ENCODE measurements at regions not wholly inside any gene's neighbourhood (a gene's known extent, or its start where the extent isn't known, plus 50 kb on each side); places are given as distances from the start of the nearest gene placed in this dataset.

DNA sequence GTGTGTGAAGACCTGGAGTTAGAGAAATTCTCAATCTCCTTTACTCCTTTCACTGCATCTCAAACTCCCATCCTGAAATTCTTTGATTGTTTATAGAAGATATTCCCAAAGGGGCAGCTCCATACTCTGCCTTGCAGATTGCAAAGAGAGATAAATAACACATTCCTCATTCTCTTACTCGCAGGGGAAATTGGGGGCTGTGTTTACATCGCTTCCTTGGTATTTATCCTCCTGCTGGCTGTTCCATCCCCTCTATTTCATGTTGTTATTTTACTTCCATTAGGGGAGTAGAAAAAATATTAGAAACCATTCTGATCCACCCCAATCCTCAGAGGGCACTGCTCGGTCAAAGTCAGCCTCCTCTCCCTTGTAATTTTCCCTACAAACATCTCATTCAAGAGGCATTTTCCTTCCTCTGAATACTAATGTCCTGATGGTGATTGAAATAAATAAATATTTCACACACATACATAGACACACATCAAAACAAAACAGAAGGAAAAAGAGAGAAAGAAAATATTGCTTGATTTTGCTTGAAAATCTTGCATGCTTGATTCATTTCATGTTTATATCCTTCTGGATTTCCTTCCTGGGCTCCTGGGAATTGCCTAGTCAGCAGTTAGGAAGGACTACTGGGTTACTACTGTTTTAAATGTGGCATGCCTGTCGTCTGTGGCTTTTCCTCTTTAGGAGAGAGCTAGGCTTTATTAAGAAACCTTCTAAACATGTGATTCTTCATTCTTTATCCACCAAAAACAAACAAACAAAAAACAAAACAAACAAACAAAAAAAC, 420.1 kb upstream of the PAPPA start:
- TF ChIP-seq EZH2phosphoT487 (IDR thresholded peaks at IDR 0.05; ENCODE audit: insufficient read depth, low read depth) (no peak), EZH2 (IDR thresholded peaks at IDR 0.05; ENCODE audit: insufficient read depth, poor library complexity, severe bottlenecking) (no peak)
- Histone ChIP-seq H3K27me3 (replicated peaks; ENCODE audit: insufficient read depth) (no peaks in the 10 kb centered on the region), H3K79me2 (ENCODE audit: insufficient read depth) (no peaks in the 10 kb centered on the region), H3K9me2 (ENCODE audit: insufficient read depth) (no peaks in the 10 kb centered on the region), H3K36me3 (ENCODE audit: low read depth) (no peaks in the 10 kb centered on the region), H3K27ac (no peak overlapping the region), H3K9me3 (ENCODE audit: low read depth) (peaks cover 2% of the 10 kb centered on the region), H3K4me2 (ENCODE audit: unreplicated experiment) (peak overlapping the region; percentile 38), H3K4me1 (ENCODE audit: insufficient read depth) (peaks cover 10% of the 10 kb centered on the region), H3K4me3 (no peak overlapping the region), H3K9ac (no peak overlapping the region), H4K20me1 (ENCODE audit: insufficient read depth) (no peaks in the 10 kb centered on the region), H2AFZ (peak overlapping the region; percentile 51), H3F3A (ENCODE audit: insufficient read depth) (0 out of 2 replicates have a peak, but pooled peaks cover 8% of the 10 kb centered on the region)
- 50 to 52% methylated on average over 4 of the region's 4 CpGs for WGBS, 2 experiments (ENCODE audit: low coverage in 1 of 2, low lambda C conversion rate in 2 of 2, missing lambda C conversion rate in 2 of 2)
- in situ Hi-C loops (cut with MboI) = no loop called here
- DNase-seq = peak; percentile 38

DNA sequence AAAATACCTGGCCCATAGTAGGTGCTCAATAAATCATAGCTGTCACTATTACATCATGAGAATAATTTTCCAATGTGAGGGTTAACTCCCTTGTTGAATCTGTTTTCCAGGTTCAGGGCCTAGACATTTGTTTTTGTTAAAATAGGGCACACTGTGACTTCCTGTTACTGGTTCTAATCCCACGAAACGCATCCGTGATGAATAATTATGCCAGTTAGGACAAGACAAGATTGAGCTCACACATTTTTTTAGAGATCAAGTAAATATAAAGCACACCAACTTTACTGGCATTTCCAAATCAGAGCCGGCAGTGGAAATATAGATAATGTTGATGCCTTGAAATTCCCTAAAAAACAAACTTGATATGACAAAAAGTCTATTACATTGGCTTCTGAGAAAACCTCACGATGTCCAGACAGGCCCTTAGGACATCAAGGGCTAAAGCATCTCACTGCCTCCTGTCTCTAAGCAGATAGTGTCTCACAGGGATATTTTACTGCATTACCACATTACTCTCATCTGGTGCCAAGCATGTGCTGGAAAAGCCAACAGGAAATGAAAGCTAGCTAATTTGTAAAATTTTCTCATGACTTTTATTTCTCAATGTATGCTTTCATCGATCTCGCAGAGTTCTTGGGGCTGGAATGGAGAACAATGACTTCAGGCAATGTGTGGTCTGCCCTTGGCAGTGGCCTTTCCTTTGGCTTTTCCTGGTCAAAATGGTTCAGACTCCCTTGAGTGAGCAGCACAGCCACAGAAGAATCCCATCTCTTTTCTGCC, 414.3 kb upstream of the PAPPA start:
- H3K9me2 ChIP-seq (ENCODE audit: insufficient read depth) = no peaks in the 10 kb centered on the region
- DNase-seq = peak; percentile 0
- no peaks in the 10 kb centered on the region for H3K36me3 ChIP-seq (ENCODE audit: low read depth)
- no peak overlapping the region for H3K27ac ChIP-seq
- no peaks in the 10 kb centered on the region for H3K79me2 ChIP-seq (ENCODE audit: insufficient read depth)
- H3K4me3 ChIP-seq = no peak overlapping the region
- no peaks in the 10 kb centered on the region for H3K27me3 ChIP-seq (replicated peaks; ENCODE audit: insufficient read depth)
- H4K20me1 ChIP-seq (ENCODE audit: insufficient read depth) = no peaks in the 10 kb centered on the region
- in situ Hi-C loops (cut with MboI) = no loop called here
- no peak overlapping the region for H3K9ac ChIP-seq
- WGBS, 2 experiments (ENCODE audit: low coverage in 1 of 2, low lambda C conversion rate in 2 of 2, missing lambda C conversion rate in 2 of 2) = 80 to 87% methylated on average over 7 of the region's 7 CpGs
- TF ChIP-seq EZH2phosphoT487 (IDR thresholded peaks at IDR 0.05; ENCODE audit: insufficient read depth, low read depth) (no peak), EZH2 (IDR thresholded peaks at IDR 0.05; ENCODE audit: insufficient read depth, poor library complexity, severe bottlenecking) (no peak)
- H3F3A ChIP-seq (ENCODE audit: insufficient read depth) = no peaks in the 10 kb centered on the region
- no peaks in the 10 kb centered on the region for H3K4me1 ChIP-seq (ENCODE audit: insufficient read depth)
- no peaks in the 10 kb centered on the region for H3K9me3 ChIP-seq (ENCODE audit: low read depth)
- H3K4me2 ChIP-seq (ENCODE audit: unreplicated experiment) = no peak overlapping the region
- H2AFZ ChIP-seq = no peak overlapping the region

DNA sequence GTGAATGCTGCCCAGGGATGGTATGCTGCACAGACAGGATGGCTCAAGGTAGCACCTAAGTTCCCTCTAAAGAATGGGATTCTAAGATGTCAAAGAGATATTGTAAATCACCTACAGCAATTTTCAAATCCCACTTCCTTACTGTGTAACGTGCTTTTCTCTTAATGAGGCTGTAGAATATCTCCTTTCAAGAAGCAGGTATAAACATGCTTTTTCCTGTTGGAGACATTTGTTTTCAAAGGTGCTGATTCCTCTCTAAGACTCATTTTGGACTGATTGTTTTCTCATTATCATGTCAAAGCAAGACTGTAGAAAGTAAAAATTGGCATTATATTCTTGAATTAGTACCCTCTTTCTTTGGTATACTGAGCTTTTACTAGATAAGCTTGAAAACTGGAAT, 412.6 kb upstream of the PAPPA start:
- no peak for DNase-seq
- no peaks in the 10 kb centered on the region for H4K20me1 ChIP-seq (ENCODE audit: insufficient read depth)
- no peaks in the 10 kb centered on the region for H3K27me3 ChIP-seq (replicated peaks; ENCODE audit: insufficient read depth)
- no peaks in the 10 kb centered on the region for H3K9me3 ChIP-seq (ENCODE audit: low read depth)
- no peak overlapping the region for H3K4me3 ChIP-seq
- WGBS, 2 experiments (ENCODE audit: low coverage in 1 of 2, low lambda C conversion rate in 2 of 2, missing lambda C conversion rate in 2 of 2) = 93 to 100% methylated on average over 1 of the region's 1 CpG
- H3K9ac ChIP-seq = no peak overlapping the region
- no peaks in the 10 kb centered on the region for H3K9me2 ChIP-seq (ENCODE audit: insufficient read depth)
- H3K36me3 ChIP-seq (ENCODE audit: low read depth) = no peaks in the 10 kb centered on the region
- H3K27ac ChIP-seq = no peak overlapping the region
- H3K4me2 ChIP-seq (ENCODE audit: unreplicated experiment) = no peak overlapping the region
- H3K79me2 ChIP-seq (ENCODE audit: insufficient read depth) = no peaks in the 10 kb centered on the region
- no peaks in the 10 kb centered on the region for H3K4me1 ChIP-seq (ENCODE audit: insufficient read depth)
- H3F3A ChIP-seq (ENCODE audit: insufficient read depth) = no peaks in the 10 kb centered on the region
- no peak overlapping the region for H2AFZ ChIP-seq
- no peak for TF ChIP-seq EZH2 (IDR thresholded peaks at IDR 0.05; ENCODE audit: insufficient read depth, poor library complexity, severe bottlenecking)
- no peak for TF ChIP-seq EZH2phosphoT487 (IDR thresholded peaks at IDR 0.05; ENCODE audit: insufficient read depth, low read depth)
- in situ Hi-C loops (cut with MboI) = no loop called here

DNA sequence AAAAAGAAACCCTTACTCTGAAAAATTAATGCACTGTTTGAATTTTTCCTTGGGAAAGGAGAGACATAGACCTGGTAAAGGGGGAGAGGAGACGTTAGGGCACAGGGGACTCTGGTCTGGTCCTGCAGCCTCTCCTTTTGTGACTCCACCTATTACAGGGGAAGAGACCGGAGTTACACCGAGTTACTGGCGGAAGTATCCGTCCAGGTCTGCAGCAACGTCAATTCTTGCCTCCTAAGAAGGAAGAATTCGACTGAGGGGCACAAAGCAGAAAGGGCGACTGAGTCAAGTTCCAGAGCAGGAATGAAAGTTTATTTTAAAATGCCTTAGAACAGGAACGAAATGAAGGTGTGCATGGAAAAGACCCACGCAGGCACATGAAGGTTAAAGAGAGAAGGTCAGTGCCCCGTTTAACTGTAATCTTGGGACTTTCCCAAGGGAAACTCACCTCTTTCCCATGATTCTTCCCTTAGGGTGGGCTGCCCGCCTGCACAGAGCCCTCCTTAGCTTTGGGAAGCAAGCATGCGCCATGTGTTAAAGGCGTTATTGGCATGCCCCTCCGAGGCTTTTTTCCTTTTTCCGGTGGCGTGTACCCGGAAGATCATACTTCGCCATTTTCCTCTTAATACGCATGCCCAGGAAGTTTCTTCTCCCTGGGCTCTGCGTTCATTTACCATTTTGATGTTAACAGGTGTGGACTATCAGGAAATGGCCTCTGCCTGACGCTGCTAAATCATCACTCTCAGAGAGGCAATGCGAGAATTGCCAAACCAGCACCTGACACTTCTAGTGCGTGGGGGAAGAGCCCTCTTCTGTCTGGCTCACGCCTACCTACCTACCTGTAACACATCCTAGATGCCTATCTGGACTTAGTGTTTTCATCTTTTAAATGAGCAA, 409.6 kb upstream of the PAPPA start:
- no peaks in the 10 kb centered on the region for H3K36me3 ChIP-seq (ENCODE audit: low read depth)
- 88 to 89% methylated on average over 25 of the region's 25 CpGs for WGBS, 2 experiments (ENCODE audit: low coverage in 1 of 2, low lambda C conversion rate in 2 of 2, missing lambda C conversion rate in 2 of 2)
- no peak overlapping the region for H3K27ac ChIP-seq
- H3K27me3 ChIP-seq (replicated peaks; ENCODE audit: insufficient read depth) = no peaks in the 10 kb centered on the region
- H3K4me1 ChIP-seq (ENCODE audit: insufficient read depth) = no peaks in the 10 kb centered on the region
- in situ Hi-C loops (cut with MboI) = no loop called here
- H3K9me3 ChIP-seq (ENCODE audit: low read depth) = no peaks in the 10 kb centered on the region
- H3K4me2 ChIP-seq (ENCODE audit: unreplicated experiment) = no peak overlapping the region
- TF ChIP-seq EZH2 (IDR thresholded peaks at IDR 0.05; ENCODE audit: insufficient read depth, poor library complexity, severe bottlenecking) = no peak
- TF ChIP-seq EZH2phosphoT487 (IDR thresholded peaks at IDR 0.05; ENCODE audit: insufficient read depth, low read depth) = no peak
- no peak overlapping the region for H3K4me3 ChIP-seq
- no peak overlapping the region for H2AFZ ChIP-seq
- no peak for DNase-seq
- no peaks in the 10 kb centered on the region for H4K20me1 ChIP-seq (ENCODE audit: insufficient read depth)
- H3K9me2 ChIP-seq (ENCODE audit: insufficient read depth) = no peaks in the 10 kb centered on the region
- H3K79me2 ChIP-seq (ENCODE audit: insufficient read depth) = no peaks in the 10 kb centered on the region
- H3F3A ChIP-seq (ENCODE audit: insufficient read depth) = no peaks in the 10 kb centered on the region
- H3K9ac ChIP-seq = no peak overlapping the region
